Mucosa of rectum (tissue), 2 donors: ENCODE measurements at regions not wholly inside any gene's neighbourhood (a gene's known extent, or its start where the extent isn't known, plus 50 kb on each side); places are given as distances from the start of the nearest gene placed in this dataset.
"Not testable (repeated sequence)": the region's sequence is repeated elsewhere in the genome, so short reads cannot be mapped to it uniquely, and the experiment has no call there.

Source experiments
- H3K27ac ChIP-seq, 2 donors: one replicate each; pipeline ENCODE4 v1.7.0; 2013; ENCODE audit warnings: inconsistent platforms in 2 of 2, low read depth in 2 of 2, low read length in 2 of 2
- H3K27me3 ChIP-seq, 2 donors: one replicate each; pipeline ENCODE4 v1.7.0; 2013; ENCODE audit warnings: low read length in 2 of 2; ENCODE audit not compliant: control insufficient read depth in 2 of 2, insufficient read depth in 2 of 2
- H3K36me3 ChIP-seq, 2 donors: one replicate each; pipeline ENCODE4 v1.7.0; 2013; ENCODE audit warnings: low read length in 2 of 2; ENCODE audit not compliant: control insufficient read depth in 2 of 2, insufficient read depth in 2 of 2
- H3K4me1 ChIP-seq, 2 donors: one replicate each; pipeline ENCODE4 v1.7.0; 2013; ENCODE audit warnings: low read length in 2 of 2, mild to moderate bottlenecking in 1 of 2; ENCODE audit not compliant: control insufficient read depth in 2 of 2, insufficient read depth in 2 of 2
- H3K4me3 ChIP-seq, 2 donors: one replicate each; pipeline ENCODE4 v1.7.0; 2013; ENCODE audit warnings: low read length in 2 of 2
- H3K9ac ChIP-seq, 2 donors: one replicate each; pipeline ENCODE4 v1.7.0; 2013; ENCODE audit warnings: low read length in 2 of 2, low read depth in 1 of 2, mild to moderate bottlenecking in 1 of 2
- H3K9me3 ChIP-seq, 2 donors: one replicate each; pipeline ENCODE4 v1.7.0; 2013; ENCODE audit warnings: low read length in 2 of 2; ENCODE audit not compliant: control insufficient read depth in 2 of 2
- donor health status: healthy.
- donor health status: Normal muscosa, but diverticular disease.

- no peak overlapping the region for H3K9ac ChIP-seq
- no peaks in the 10 kb centered on the region for H3K27me3 ChIP-seq
- H3K4me1 ChIP-seq: peaks cover 0 to 3% of the 10 kb centered on the region in 2 donors
- no peaks in the 10 kb centered on the region for H3K9me3 ChIP-seq
- H3K36me3 ChIP-seq: no peaks in the 10 kb centered on the region
- H3K27ac ChIP-seq: no peak overlapping the region
- no peak overlapping the region for H3K4me3 ChIP-seq
Measured at GRCh38 chr3:69648126-69648525, 91.1 kb upstream of the MITF start.

DNA sequence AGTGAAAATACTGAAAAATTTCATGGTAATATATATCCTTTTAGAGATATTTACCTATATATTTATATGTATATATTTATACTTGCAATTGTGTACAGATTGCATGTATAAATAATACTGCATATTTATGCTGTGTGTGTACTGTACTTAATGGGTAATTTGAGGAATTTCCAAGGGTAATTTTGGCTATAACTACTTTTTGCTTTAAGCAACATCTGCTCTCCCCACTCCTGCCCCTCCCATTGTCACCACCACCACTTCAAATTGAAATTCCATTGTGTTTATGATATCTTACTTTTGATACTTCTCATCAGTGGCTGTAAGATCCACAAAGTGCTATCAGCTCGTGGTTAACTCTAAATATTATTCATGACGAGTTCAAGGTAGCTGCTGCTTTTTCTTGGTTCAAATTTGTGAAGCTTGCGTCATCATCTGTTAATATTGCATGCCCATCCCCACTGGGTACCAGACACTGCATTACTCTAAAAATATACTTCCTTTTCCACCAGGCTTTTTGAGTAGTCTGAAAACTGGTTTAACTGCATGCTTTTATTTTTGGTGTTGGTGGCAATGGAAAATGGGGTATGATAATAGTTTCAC is 91.7 kb upstream of the MITF start:
- Histone ChIP-seq H3K9ac (no peak overlapping the region), H3K4me3 (no peak overlapping the region), H3K27me3 (no peaks in the 10 kb centered on the region), H3K4me1 (peaks cover 0 to 3% of the 10 kb centered on the region in 2 donors), H3K36me3 (no peaks in the 10 kb centered on the region), H3K9me3 (no peaks in the 10 kb centered on the region), H3K27ac (no peak overlapping the region)

GRCh38 chr3:69647081-69647480 is 92.2 kb upstream of the MITF start:
- peak overlapping the region; percentile 49 to 73 for H3K27ac ChIP-seq
- H3K27me3 ChIP-seq: no peaks in the 10 kb centered on the region
- no peak overlapping the region for H3K4me3 ChIP-seq
- no peaks in the 10 kb centered on the region for H3K36me3 ChIP-seq
- peaks cover 0 to 3% of the 10 kb centered on the region in 2 donors for H3K4me1 ChIP-seq
- no peak overlapping the region for H3K9ac ChIP-seq
- H3K9me3 ChIP-seq: no peaks in the 10 kb centered on the region

- peaks cover 0 to 3% of the 10 kb centered on the region in 2 donors for H3K4me1 ChIP-seq
- H3K27me3 ChIP-seq: no peaks in the 10 kb centered on the region
- H3K9ac ChIP-seq: no peak overlapping the region
- H3K36me3 ChIP-seq: no peaks in the 10 kb centered on the region
- peak overlapping the region; percentile 49 to 73 for H3K27ac ChIP-seq
- H3K9me3 ChIP-seq: no peaks in the 10 kb centered on the region
- no peak overlapping the region for H3K4me3 ChIP-seq
Measured at GRCh38 chr3:69646287-69647067, 92.8 kb upstream of the MITF start.

DNA sequence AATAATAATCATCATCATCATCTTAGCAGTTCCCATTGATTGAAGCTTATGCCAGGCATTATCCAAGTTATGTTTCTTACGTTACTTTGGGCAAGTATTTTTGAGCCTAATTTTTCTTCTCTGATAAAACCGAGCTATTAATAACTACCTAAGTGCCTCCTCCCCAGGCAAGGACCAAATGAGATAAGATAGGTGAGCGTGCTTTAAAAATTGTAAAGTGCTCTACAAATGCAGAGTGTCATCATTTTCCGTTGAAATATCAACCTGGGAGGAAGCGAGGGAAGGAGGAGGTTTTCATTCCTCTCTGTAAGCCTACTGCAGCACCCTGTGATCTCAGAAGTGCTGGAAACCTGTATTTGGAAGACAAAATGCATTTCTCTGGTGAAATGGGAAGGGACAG is 96.7 kb upstream of the MITF start:
- Histone ChIP-seq H3K36me3 (no peaks in the 10 kb centered on the region), H3K9ac (no peak overlapping the region), H3K4me1 (peaks cover 0 to 3% of the 10 kb centered on the region in 2 donors), H3K27me3 (peaks cover 0 to 4% of the 10 kb centered on the region in 2 donors), H3K9me3 (no peaks in the 10 kb centered on the region), H3K27ac (no peak overlapping the region), H3K4me3 (no peak overlapping the region)

DNA sequence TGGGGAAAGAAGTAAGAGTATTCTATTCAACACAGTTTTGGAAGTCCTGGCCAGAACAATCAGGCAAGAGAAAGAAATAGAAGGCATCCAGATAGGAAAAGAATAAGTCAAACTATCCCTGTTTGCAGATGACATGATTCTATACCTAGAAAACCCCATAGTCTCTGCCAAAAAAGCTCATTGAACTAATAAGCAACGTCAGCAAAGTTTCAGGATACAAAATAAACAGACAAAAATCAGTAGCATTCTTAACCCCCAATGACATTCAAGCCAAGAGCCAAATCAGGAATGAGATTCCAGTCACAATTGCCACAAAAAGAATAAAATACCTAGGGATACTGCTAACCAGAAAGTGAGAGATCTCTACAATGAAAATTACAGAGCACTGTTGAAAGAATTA is 99.4 kb upstream of the MITF start:
- Histone ChIP-seq H3K27me3 (peaks cover 0 to 4% of the 10 kb centered on the region in 2 donors), H3K4me3 (no peak overlapping the region), H3K9me3 (no peaks in the 10 kb centered on the region), H3K27ac (no peak overlapping the region), H3K9ac (no peak overlapping the region), H3K4me1 (no peaks in the 10 kb centered on the region), H3K36me3 (no peaks in the 10 kb centered on the region)

- Histone ChIP-seq H3K36me3 (no peaks in the 10 kb centered on the region), H3K9ac (no peak overlapping the region), H3K27ac (no peak overlapping the region), H3K9me3 (no peaks in the 10 kb centered on the region), H3K27me3 (no peaks in the 10 kb centered on the region), H3K4me3 (no peak overlapping the region), H3K4me1 (no peaks in the 10 kb centered on the region)
Measured at GRCh38 chr3:69628951-69629350, 110.3 kb upstream of the MITF start.

DNA sequence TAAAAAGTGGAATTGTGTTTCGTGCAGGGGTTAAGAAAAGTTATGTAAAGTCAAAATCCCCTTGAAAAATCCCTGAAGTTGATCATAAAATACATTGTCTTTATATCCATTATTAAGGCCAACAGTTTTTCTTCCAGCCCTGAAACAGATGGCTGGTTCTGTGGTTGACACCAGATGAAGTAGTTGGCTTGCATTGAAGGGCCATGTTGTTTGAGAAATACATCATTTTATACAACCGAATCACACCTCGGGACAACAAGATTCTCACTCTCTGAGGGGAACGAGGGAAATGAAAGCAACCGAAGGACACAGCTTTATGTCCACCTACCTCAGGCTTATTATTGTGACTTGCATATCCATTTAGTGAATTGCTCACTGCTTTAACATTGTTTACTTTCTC is 126.0 kb upstream of the MITF start:
- no peaks in the 10 kb centered on the region for H3K27me3 ChIP-seq
- no peak overlapping the region for H3K9ac ChIP-seq
- H3K27ac ChIP-seq: no peak overlapping the region
- no peaks in the 10 kb centered on the region for H3K4me1 ChIP-seq
- no peak overlapping the region for H3K4me3 ChIP-seq
- H3K9me3 ChIP-seq: no peaks in the 10 kb centered on the region
- H3K36me3 ChIP-seq: no peaks in the 10 kb centered on the region

DNA sequence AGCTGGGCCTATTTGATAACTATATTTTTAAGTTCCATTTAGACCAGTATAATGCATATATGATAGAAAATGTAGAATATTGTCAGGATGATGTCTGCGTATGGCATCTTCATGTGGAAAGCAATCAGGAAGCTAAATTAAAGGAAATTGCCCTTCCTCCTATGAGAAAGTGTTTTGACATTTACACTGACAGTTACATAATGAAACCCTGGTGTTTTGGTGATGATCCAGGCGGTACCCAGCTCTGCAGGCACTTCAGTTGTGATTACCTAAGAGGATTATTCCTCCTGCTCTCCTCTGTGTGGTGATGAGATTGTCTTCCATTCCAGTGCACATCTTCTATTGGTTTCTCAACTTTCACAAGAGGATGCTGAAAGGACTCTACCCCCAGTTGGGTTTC is 126.5 kb upstream of the MITF start:
- Histone ChIP-seq H3K4me1 (no peaks in the 10 kb centered on the region), H3K9me3 (no peaks in the 10 kb centered on the region), H3K36me3 (no peaks in the 10 kb centered on the region), H3K4me3 (no peak overlapping the region), H3K9ac (no peak overlapping the region), H3K27ac (no peak overlapping the region), H3K27me3 (no peaks in the 10 kb centered on the region)

- not testable (repeated sequence) for H3K36me3 ChIP-seq, H3K27me3 ChIP-seq, H3K27ac ChIP-seq, H3K4me3 ChIP-seq, H3K4me1 ChIP-seq, H3K9ac ChIP-seq, H3K9me3 ChIP-seq
Measured at GRCh38 chr3:69609566-69609965, 129.7 kb upstream of the MITF start.
